ENCODE measurements at regions not wholly inside any gene's neighbourhood (a gene's known extent, or its start where the extent isn't known, plus 50 kb on each side); places are given as distances from the start of the nearest gene placed in this dataset.

DNA sequence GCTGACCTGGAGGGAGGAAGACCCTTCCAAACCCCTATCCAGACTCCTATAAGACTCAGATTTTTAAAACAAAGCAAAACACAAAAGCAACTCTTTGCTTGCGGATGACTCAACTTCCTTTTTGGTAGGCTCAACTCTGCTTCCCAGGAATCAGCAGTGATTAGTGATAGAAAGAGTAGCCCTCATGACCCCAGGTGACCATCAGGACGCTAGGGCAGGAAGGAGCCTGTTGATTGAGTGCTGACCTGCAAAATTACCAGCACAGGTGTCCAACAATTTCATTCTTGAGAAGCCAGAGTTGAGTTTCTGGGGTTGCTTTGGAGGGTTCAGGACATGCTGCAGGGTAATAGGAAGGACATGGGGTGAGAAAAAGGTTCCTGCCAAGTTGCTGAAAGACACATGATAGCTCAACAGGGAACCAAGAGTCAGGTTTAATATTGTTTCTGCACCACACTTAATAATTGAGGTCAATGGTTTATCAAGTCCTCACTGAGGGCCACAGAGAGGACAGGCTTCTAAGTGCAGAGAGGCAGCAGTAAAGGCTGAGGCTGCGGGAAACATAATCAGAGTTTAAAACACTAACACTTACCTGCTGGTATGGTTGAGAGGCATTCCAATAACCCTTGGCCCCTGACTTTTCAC lies 67.4 kb upstream of the BMP2 start:
- no peak for DNase-seq (ENCODE audit: low read depth in 1 of 2, low spot score in 1 of 2)

GRCh38 chr20:6698723-6699122 lies 68.8 kb upstream of the BMP2 start:
- Histone ChIP-seq H3K4me3 (replicated peaks; ENCODE audit: insufficient read depth, low read length) (no peak overlapping the region), H3K27me3 (ENCODE audit: insufficient read depth, poor library complexity, severe bottlenecking) (no peaks in the 10 kb centered on the region), H3K27ac (replicated peaks) (no peak overlapping the region)
- DNase-seq (ENCODE audit: low read depth in 1 of 2, low spot score in 1 of 2), result no peak
- TF ChIP-seq SPI1 (IDR thresholded peaks at IDR 0.05; ENCODE audit: borderline replicate concordance, low read depth) (no peak), POLR2AphosphoS5 (IDR thresholded peaks at IDR 0.05; ENCODE audit: low read depth) (no peak), REST (IDR thresholded peaks at IDR 0.05; ENCODE audit: insufficient replicate concordance, low read depth) (no peak), GABPA (IDR thresholded peaks at IDR 0.05; ENCODE audit: low read depth) (no peak)
- TF ChIP-seq, protein P1, sequence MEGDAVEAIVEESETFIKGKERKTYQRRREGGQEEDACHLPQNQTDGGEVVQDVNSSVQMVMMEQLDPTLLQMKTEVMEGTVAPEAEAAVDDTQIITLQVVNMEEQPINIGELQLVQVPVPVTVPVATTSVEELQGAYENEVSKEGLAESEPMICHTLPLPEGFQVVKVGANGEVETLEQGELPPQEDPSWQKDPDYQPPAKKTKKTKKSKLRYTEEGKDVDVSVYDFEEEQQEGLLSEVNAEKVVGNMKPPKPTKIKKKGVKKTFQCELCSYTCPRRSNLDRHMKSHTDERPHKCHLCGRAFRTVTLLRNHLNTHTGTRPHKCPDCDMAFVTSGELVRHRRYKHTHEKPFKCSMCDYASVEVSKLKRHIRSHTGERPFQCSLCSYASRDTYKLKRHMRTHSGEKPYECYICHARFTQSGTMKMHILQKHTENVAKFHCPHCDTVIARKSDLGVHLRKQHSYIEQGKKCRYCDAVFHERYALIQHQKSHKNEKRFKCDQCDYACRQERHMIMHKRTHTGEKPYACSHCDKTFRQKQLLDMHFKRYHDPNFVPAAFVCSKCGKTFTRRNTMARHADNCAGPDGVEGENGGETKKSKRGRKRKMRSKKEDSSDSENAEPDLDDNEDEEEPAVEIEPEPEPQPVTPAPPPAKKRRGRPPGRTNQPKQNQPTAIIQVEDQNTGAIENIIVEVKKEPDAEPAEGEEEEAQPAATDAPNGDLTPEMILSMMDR (IDR thresholded peaks at IDR 0.05; ENCODE audit: insufficient read depth, low read length), result no peak

More for the DNA sequence above, 67.4 kb upstream of the BMP2 start:
- Histone ChIP-seq H3K27me3 (ENCODE audit: insufficient read depth, poor library complexity, severe bottlenecking) (no peaks in the 10 kb centered on the region), H3K27ac (replicated peaks) (no peak overlapping the region), H3K4me3 (replicated peaks; ENCODE audit: insufficient read depth, low read length) (no peak overlapping the region)
- TF ChIP-seq, protein P1 (IDR thresholded peaks at IDR 0.05; ENCODE audit: insufficient read depth, low read length), result no peak
- no peak for TF ChIP-seq REST (IDR thresholded peaks at IDR 0.05; ENCODE audit: insufficient replicate concordance, low read depth)
- TF ChIP-seq SPI1 (IDR thresholded peaks at IDR 0.05; ENCODE audit: borderline replicate concordance, low read depth), result no peak
- TF ChIP-seq GABPA (IDR thresholded peaks at IDR 0.05; ENCODE audit: low read depth), result no peak
- TF ChIP-seq POLR2AphosphoS5 (IDR thresholded peaks at IDR 0.05; ENCODE audit: low read depth), result no peak

DNA sequence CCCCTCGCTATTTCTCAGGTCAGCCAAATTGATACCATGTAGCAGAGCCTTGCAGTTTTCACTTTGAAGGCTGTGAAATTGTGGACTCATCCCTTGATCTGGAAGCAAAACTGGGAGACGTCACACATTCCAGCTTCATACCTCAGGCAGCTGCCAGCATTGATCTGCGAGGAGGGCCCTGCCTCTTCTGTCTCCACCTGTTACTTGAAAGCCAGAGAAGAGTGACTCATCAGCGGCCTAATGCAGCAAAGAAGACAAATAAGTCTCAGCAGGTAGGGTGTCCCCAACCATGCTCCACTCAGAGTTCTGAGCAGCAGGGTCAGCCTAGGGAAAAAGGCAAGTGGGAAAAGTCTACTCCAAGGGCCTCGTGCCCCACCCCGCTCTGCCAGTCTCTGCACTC lies 69.4 kb upstream of the BMP2 start:
- Histone ChIP-seq H3K27ac (replicated peaks) (no peak overlapping the region), H3K27me3 (ENCODE audit: insufficient read depth, poor library complexity, severe bottlenecking) (no peaks in the 10 kb centered on the region), H3K4me3 (replicated peaks; ENCODE audit: insufficient read depth, low read length) (no peak overlapping the region)
- no peak for DNase-seq (ENCODE audit: low read depth in 1 of 2, low spot score in 1 of 2)
- no peak for TF ChIP-seq SPI1 (IDR thresholded peaks at IDR 0.05; ENCODE audit: borderline replicate concordance, low read depth)

GRCh38 chr20:6697228-6697972 lies 70.1 kb upstream of the BMP2 start:
- DNase-seq (ENCODE audit: low read depth in 1 of 2, low spot score in 1 of 2), result no peak
- Histone ChIP-seq H3K27me3 (ENCODE audit: insufficient read depth, poor library complexity, severe bottlenecking) (no peaks in the 10 kb centered on the region), H3K27ac (replicated peaks) (no peak overlapping the region), H3K4me3 (replicated peaks; ENCODE audit: insufficient read depth, low read length) (no peak overlapping the region)
- TF ChIP-seq REST (IDR thresholded peaks at IDR 0.05; ENCODE audit: insufficient replicate concordance, low read depth) (no peak), GABPA (IDR thresholded peaks at IDR 0.05; ENCODE audit: low read depth) (no peak), POLR2AphosphoS5 (IDR thresholded peaks at IDR 0.05; ENCODE audit: low read depth) (no peak), SPI1 (IDR thresholded peaks at IDR 0.05; ENCODE audit: borderline replicate concordance, low read depth) (no peak)
- TF ChIP-seq, protein P1 (IDR thresholded peaks at IDR 0.05; ENCODE audit: insufficient read depth, low read length), result no peak

All from HL-60 (cell line).